ENCODE measurements at regions not wholly inside any gene's neighbourhood (a gene's known extent, or its start where the extent isn't known, plus 50 kb on each side); places are given as distances from the start of the nearest gene placed in this dataset.

DNA sequence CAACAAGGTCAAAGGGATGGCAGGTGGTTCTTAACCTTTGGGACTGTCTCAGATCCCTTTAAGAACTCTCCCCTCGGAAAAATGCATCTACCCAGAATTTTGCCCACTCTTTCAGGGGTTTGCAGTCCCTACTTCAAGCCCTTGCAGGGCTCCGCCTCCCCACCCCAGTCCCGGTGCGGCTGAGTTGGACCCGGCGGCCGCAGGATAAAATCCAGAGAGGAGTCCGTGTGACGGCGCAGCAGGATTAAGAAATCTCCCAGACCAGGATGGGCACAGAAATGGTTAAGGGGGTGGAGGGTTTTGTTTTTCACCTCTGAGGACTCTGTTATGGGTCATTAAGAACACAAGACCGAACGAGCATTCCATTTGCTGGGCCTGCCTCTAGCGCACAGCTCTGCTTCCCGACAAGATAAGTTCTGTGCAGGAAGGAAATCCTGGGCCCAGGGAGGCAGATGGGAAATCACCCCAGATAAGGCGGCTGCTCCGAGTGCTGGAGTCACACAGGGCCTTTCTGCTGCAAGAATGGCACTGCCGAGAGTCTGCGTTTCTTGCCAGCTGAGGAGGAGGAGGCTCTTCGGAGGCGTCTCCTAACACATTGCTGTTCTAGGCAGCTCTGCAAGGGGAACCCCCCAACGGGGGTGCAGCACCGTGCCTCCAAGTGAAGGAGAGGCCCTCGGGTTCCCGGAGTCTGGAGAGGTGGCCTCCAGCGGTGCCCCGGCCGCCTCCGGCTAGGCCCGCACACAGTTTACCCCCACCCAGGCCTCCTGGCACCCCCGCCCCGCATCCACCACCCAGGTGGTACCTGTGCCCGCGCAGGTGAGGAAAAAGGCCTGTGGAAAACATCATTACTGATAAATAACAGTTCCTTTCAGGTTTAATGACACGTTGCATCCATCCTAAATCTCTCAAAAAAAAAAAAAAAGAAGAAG is 277.6 kb downstream of the BCOR start:
- no peaks in the 10 kb centered on the region for H3K36me3 ChIP-seq (ENCODE audit: control insufficient read depth, insufficient read depth, low read length)
- WGBS (ENCODE audit: extremely low coverage, insufficient coverage, low lambda C conversion rate): no CpG with 5 or more reads among the region's 34 CpGs
- no peak overlapping the region for H3K4ac ChIP-seq (ENCODE audit: low read depth, low read length)
- H3K4me2 ChIP-seq (ENCODE audit: low read length): peak overlapping the region; percentile 27
- H3K27me3 ChIP-seq (ENCODE audit: insufficient read depth, low read length, poor library complexity): no peaks in the 10 kb centered on the region
- no peak overlapping the region for H2AK5ac ChIP-seq (ENCODE audit: low read length)
- no peak overlapping the region for H4K8ac ChIP-seq (ENCODE audit: low read depth, low read length)
- H4K5ac ChIP-seq (ENCODE audit: low read length): no peak overlapping the region
- H3K79me1 ChIP-seq (ENCODE audit: low read length): no peaks in the 10 kb centered on the region
- H3K18ac ChIP-seq (ENCODE audit: low read length): peak overlapping the region; percentile 94
- H3K79me2 ChIP-seq (ENCODE audit: control insufficient read depth, insufficient read depth, low read length): no peaks in the 10 kb centered on the region
- peak overlapping the region; percentile 74 for H3K56ac ChIP-seq (ENCODE audit: low read length)
- no peak overlapping the region for H2BK15ac ChIP-seq (replicated peaks; ENCODE audit: low read depth)
- no peak overlapping the region for H2BK5ac ChIP-seq (ENCODE audit: low read length)
- peaks cover 14% of the 10 kb centered on the region for H3K4me1 ChIP-seq (ENCODE audit: control insufficient read depth, low read depth, low read length)
- H3K4me3 ChIP-seq (ENCODE audit: low read length): no peak overlapping the region
- peak overlapping the region; percentile 65 for H2BK120ac ChIP-seq (ENCODE audit: low read depth, low read length)
- H3K27ac ChIP-seq (ENCODE audit: low read depth, low read length): no peak overlapping the region
- H3K9ac ChIP-seq (ENCODE audit: low read length): peak overlapping the region; percentile 74
- DNase-seq: peak; percentile 85
- H3K23ac ChIP-seq (ENCODE audit: low read length): no peak overlapping the region

DNA sequence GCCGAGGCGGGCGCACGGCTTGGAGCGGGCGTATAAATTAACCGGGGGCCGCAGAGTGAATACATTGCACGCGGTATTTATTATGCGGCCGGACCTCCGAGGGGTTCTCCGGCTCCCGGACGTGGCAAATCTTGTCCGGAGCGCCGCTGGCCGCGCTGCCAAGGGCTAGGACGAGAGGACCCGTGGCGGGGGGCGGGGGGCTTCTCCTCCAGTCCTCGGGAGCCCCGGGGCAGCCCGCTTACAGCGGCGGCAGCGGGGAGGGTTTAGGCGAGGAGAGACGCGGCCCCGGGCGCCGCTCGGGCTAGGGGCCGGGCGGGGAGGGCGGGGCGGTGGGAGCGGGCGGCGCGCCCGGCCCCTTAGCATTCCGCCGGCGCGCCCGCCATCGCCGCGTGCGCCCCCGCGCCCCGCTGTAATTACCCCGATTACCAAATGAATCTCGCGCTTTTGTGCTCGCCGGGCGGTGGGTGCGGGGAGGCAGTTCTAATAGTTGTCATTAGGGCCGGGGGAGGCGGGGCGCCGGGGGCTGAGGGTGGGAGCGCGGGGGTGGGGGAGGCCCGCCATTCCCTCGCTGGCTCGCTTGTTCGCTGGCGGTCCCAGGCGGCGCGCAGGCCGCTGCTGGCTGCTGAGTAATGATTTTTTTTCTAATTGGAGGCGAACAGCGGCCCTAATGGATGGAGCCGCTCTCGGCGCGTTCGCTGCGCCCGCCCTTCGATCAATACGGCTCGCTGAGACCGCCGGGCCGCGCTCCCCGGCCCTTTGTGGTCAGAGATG is 276.6 kb downstream of the BCOR start:
- H2AK5ac ChIP-seq (ENCODE audit: low read length): no peak overlapping the region
- no peak overlapping the region for H3K4me2 ChIP-seq (ENCODE audit: low read length)
- no peak overlapping the region for H2BK5ac ChIP-seq (ENCODE audit: low read length)
- H3K27ac ChIP-seq (ENCODE audit: low read depth, low read length): peak overlapping the region; percentile 17
- H4K8ac ChIP-seq (ENCODE audit: low read depth, low read length): peak overlapping the region; percentile 29
- no peak overlapping the region for H3K4me3 ChIP-seq (ENCODE audit: low read length)
- no peak overlapping the region for H4K5ac ChIP-seq (ENCODE audit: low read length)
- H3K4me1 ChIP-seq (ENCODE audit: control insufficient read depth, low read depth, low read length): peaks cover 10% of the 10 kb centered on the region
- H3K36me3 ChIP-seq (ENCODE audit: control insufficient read depth, insufficient read depth, low read length): no peaks in the 10 kb centered on the region
- H3K4ac ChIP-seq (ENCODE audit: low read depth, low read length): peak overlapping the region; percentile 58
- no peaks in the 10 kb centered on the region for H3K79me1 ChIP-seq (ENCODE audit: low read length)
- peak overlapping the region; percentile 94 for H3K18ac ChIP-seq (ENCODE audit: low read length)
- DNase-seq: peak; percentile 69
- no peaks in the 10 kb centered on the region for H3K27me3 ChIP-seq (ENCODE audit: insufficient read depth, low read length, poor library complexity)
- no peak overlapping the region for H2BK15ac ChIP-seq (replicated peaks; ENCODE audit: low read depth)
- peak overlapping the region; percentile 75 for H3K56ac ChIP-seq (ENCODE audit: low read length)
- peak overlapping the region; percentile 56 for H3K9ac ChIP-seq (ENCODE audit: low read length)
- no peak overlapping the region for H3K23ac ChIP-seq (ENCODE audit: low read length)
- H3K79me2 ChIP-seq (ENCODE audit: control insufficient read depth, insufficient read depth, low read length): no peaks in the 10 kb centered on the region
- no CpG with 5 or more reads among the region's 98 CpGs for WGBS (ENCODE audit: extremely low coverage, insufficient coverage, low lambda C conversion rate)
- H2BK120ac ChIP-seq (ENCODE audit: low read depth, low read length): peak overlapping the region; percentile 84

DNA sequence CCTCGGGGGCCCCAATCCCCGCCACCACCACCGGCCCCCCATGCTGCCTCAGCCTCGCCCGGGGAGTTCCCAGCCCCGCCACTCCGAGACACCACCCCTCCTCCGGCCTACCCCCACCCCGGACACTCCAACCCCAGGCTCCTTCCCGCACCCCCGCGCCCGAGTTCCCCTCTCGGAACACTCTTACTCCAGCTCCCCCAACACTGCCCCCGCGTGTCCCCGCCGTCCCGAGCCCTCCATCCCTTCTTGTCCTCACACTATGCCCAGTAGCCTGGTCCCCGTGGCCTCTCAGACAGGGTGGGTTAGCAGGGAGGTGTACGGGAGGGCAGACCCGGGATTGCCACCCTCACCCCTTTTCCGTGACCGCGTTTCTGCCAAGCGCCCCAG is 276.1 kb downstream of the BCOR start:
- Histone ChIP-seq H3K27ac (ENCODE audit: low read depth, low read length) (peak overlapping the region; percentile 17), H3K9ac (ENCODE audit: low read length) (peak overlapping the region; percentile 33), H4K5ac (ENCODE audit: low read length) (no peak overlapping the region), H4K8ac (ENCODE audit: low read depth, low read length) (no peak overlapping the region), H3K79me2 (ENCODE audit: control insufficient read depth, insufficient read depth, low read length) (no peaks in the 10 kb centered on the region), H3K18ac (ENCODE audit: low read length) (peak overlapping the region; percentile 87), H3K4me3 (ENCODE audit: low read length) (no peak overlapping the region), H2BK120ac (ENCODE audit: low read depth, low read length) (peak overlapping the region; percentile 75), H2AK5ac (ENCODE audit: low read length) (no peak overlapping the region), H3K27me3 (ENCODE audit: insufficient read depth, low read length, poor library complexity) (no peaks in the 10 kb centered on the region), H2BK15ac (replicated peaks; ENCODE audit: low read depth) (no peak overlapping the region), H3K36me3 (ENCODE audit: control insufficient read depth, insufficient read depth, low read length) (no peaks in the 10 kb centered on the region), H3K4me2 (ENCODE audit: low read length) (no peak overlapping the region), H3K79me1 (ENCODE audit: low read length) (no peaks in the 10 kb centered on the region), H3K23ac (ENCODE audit: low read length) (no peak overlapping the region), H3K4ac (ENCODE audit: low read depth, low read length) (peak overlapping the region; percentile 58), H2BK5ac (ENCODE audit: low read length) (no peak overlapping the region), H3K4me1 (ENCODE audit: control insufficient read depth, low read depth, low read length) (peaks cover 5% of the 10 kb centered on the region), H3K56ac (ENCODE audit: low read length) (peak overlapping the region; percentile 75)
- DNase-seq: no peak
- WGBS (ENCODE audit: extremely low coverage, insufficient coverage, low lambda C conversion rate): no CpG with 5 or more reads among the region's 26 CpGs

DNA sequence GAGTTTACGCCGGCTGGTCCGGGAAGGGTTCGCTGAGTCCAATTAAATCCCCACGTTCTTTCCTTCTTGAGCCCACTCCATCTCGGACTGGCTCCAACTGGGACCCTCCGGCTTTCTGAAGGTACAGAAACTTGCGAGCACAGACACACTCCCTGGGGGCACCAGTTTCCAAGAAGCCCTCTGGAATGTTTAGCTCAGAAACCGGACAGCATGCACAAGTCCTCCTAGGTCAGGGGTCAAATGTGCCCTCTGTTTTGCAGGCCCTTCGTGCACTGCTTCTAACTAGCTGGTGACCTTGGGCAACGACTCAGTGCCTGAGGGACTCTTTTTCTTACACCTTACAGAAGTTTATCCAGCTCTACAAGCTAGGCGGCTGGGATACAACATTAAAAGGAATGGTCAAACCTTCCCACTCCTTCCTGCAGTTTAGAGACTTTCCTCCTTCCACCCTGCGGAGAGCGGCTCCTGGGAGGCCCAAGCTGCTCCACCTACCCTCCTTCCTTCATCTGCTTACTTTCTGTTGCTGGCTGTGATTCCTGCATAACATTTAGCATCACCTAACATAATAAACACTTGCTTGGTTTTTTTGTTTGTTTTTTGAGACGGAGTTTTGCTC is 275.5 kb downstream of the BCOR start:
- no CpG with 5 or more reads among the region's 15 CpGs for WGBS (ENCODE audit: extremely low coverage, insufficient coverage, low lambda C conversion rate)
- peak overlapping the region; percentile 87 for H3K18ac ChIP-seq (ENCODE audit: low read length)

DNA sequence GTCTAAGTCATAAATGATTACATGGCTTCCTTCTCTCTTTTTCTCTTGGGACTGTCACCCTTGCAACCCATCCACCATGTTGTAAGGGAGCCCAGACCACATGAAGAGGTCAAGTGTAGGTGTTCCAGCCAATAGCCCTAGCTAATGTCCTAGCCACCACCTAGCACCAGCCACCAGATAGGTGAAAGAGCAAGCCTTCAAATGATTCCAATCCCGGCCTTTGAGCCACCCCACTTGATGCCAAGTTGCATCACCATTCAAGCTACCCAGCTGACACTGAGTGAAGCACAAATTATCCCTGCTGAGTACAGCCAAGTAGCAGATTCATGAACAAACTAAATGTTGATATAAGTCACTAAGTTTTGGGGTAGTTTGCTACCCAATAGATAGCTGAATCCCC is 274.3 kb downstream of the BCOR start:
- Histone ChIP-seq H2BK5ac (ENCODE audit: low read length) (no peak overlapping the region), H3K23ac (ENCODE audit: low read length) (no peak overlapping the region), H3K4ac (ENCODE audit: low read depth, low read length) (no peak overlapping the region), H3K36me3 (ENCODE audit: control insufficient read depth, insufficient read depth, low read length) (no peaks in the 10 kb centered on the region), H4K5ac (ENCODE audit: low read length) (no peak overlapping the region), H2AK5ac (ENCODE audit: low read length) (no peak overlapping the region), H3K4me3 (ENCODE audit: low read length) (no peak overlapping the region), H3K9ac (ENCODE audit: low read length) (no peak overlapping the region), H3K27ac (ENCODE audit: low read depth, low read length) (no peak overlapping the region), H2BK15ac (replicated peaks; ENCODE audit: low read depth) (no peak overlapping the region), H3K79me1 (ENCODE audit: low read length) (no peaks in the 10 kb centered on the region), H3K4me1 (ENCODE audit: control insufficient read depth, low read depth, low read length) (peaks cover under 1% of the 10 kb centered on the region), H4K8ac (ENCODE audit: low read depth, low read length) (no peak overlapping the region), H3K79me2 (ENCODE audit: control insufficient read depth, insufficient read depth, low read length) (no peaks in the 10 kb centered on the region), H3K56ac (ENCODE audit: low read length) (no peak overlapping the region), H3K18ac (ENCODE audit: low read length) (no peak overlapping the region), H3K27me3 (ENCODE audit: insufficient read depth, low read length, poor library complexity) (no peaks in the 10 kb centered on the region), H2BK120ac (ENCODE audit: low read depth, low read length) (no peak overlapping the region), H3K4me2 (ENCODE audit: low read length) (no peak overlapping the region)
- WGBS (ENCODE audit: extremely low coverage, insufficient coverage, low lambda C conversion rate): no CpG with 5 or more reads among the region's 1 CpG
- DNase-seq: no peak

More for the DNA sequence above, 275.5 kb downstream of the BCOR start:
- Histone ChIP-seq H3K56ac (ENCODE audit: low read length) (peak overlapping the region; percentile 75), H3K27me3 (ENCODE audit: insufficient read depth, low read length, poor library complexity) (no peaks in the 10 kb centered on the region), H2BK120ac (ENCODE audit: low read depth, low read length) (peak overlapping the region; percentile 75), H3K27ac (ENCODE audit: low read depth, low read length) (no peak overlapping the region), H3K4me3 (ENCODE audit: low read length) (no peak overlapping the region), H2BK5ac (ENCODE audit: low read length) (no peak overlapping the region), H3K4ac (ENCODE audit: low read depth, low read length) (peak overlapping the region; percentile 58), H3K23ac (ENCODE audit: low read length) (no peak overlapping the region), H4K8ac (ENCODE audit: low read depth, low read length) (no peak overlapping the region), H2BK15ac (replicated peaks; ENCODE audit: low read depth) (no peak overlapping the region), H3K79me1 (ENCODE audit: low read length) (no peaks in the 10 kb centered on the region), H2AK5ac (ENCODE audit: low read length) (no peak overlapping the region), H3K79me2 (ENCODE audit: control insufficient read depth, insufficient read depth, low read length) (no peaks in the 10 kb centered on the region), H4K5ac (ENCODE audit: low read length) (no peak overlapping the region), H3K36me3 (ENCODE audit: control insufficient read depth, insufficient read depth, low read length) (no peaks in the 10 kb centered on the region), H3K9ac (ENCODE audit: low read length) (peak overlapping the region; percentile 33), H3K4me2 (ENCODE audit: low read length) (no peak overlapping the region), H3K4me1 (ENCODE audit: control insufficient read depth, low read depth, low read length) (peaks cover 5% of the 10 kb centered on the region)
- no peak for DNase-seq
